NCI-H526 treated with DMSO at 0.1 percent for 48 hours (cell line): ENCODE measurements at regions not wholly inside any gene's neighbourhood (a gene's known extent, or its start where the extent isn't known, plus 50 kb on each side); places are given as distances from the start of the nearest gene placed in this dataset.

Experiments
- DNase-seq: peaks from one replicate; lab custom pipeline; 2025; lab: John Stamatoyannopoulos, UW

- DNase-seq: no peak
These were observed 148.7 kb downstream of the DYRK2 start for GRCh38 chr12:67797185-67797741.

- DNase-seq: no peak
These were observed 149.2 kb downstream of the DYRK2 start for GRCh38 chr12:67797753-67798152.

- DNase-seq: no peak
These were observed 150.2 kb downstream of the DYRK2 start for GRCh38 chr12:67798768-67799167.

GRCh38 chr12:67802731-67803130 lies 154.2 kb downstream of the DYRK2 start:
- DNase-seq: no peak

- no peak for DNase-seq
These were observed 154.9 kb downstream of the DYRK2 start for GRCh38 chr12:67803278-67803993.

- no peak for DNase-seq
These were observed 155.6 kb downstream of the DYRK2 start for GRCh38 chr12:67804168-67804567.

- DNase-seq: no peak
These were observed 159.3 kb downstream of the DYRK2 start for GRCh38 chr12:67807814-67808213.

- no peak for DNase-seq
These were observed 161.6 kb downstream of the DYRK2 start for GRCh38 chr12:67810166-67810565.

GRCh38 chr12:67811437-67812361 lies 163.2 kb downstream of the DYRK2 start:
- DNase-seq: no peak

- no peak for DNase-seq
These were observed 164.9 kb downstream of the DYRK2 start for GRCh38 chr12:67813456-67813904.

GRCh38 chr12:67816269-67816668 lies 167.7 kb downstream of the DYRK2 start:
- DNase-seq: no peak

- DNase-seq: no peak
These were observed 169.9 kb downstream of the DYRK2 start for GRCh38 chr12:67818459-67818903.

GRCh38 chr12:67819902-67820301 lies 169.3 kb upstream of the IFNG-AS1 start:
- DNase-seq: no peak

GRCh38 chr12:67820694-67821093 lies 168.6 kb upstream of the IFNG-AS1 start:
- DNase-seq: no peak

GRCh38 chr12:67822826-67823225 lies 166.4 kb upstream of the IFNG-AS1 start:
- DNase-seq: no peak

- DNase-seq: no peak
These were observed 163.1 kb upstream of the IFNG-AS1 start for GRCh38 chr12:67826148-67826547.

- no peak for DNase-seq
These were observed 162.1 kb upstream of the IFNG-AS1 start for GRCh38 chr12:67826946-67827720.

GRCh38 chr12:67827820-67828383 lies 161.3 kb upstream of the IFNG-AS1 start:
- no peak for DNase-seq

GRCh38 chr12:67829896-67830295 lies 159.4 kb upstream of the IFNG-AS1 start:
- no peak for DNase-seq

- DNase-seq: no peak
These were observed 157.1 kb upstream of the IFNG-AS1 start for GRCh38 chr12:67832155-67832554.

GRCh38 chr12:67833602-67834001 lies 155.6 kb upstream of the IFNG-AS1 start:
- DNase-seq: no peak

GRCh38 chr12:67837876-67838275 lies 151.4 kb upstream of the IFNG-AS1 start:
- no peak for DNase-seq
